SK-N-SH (cell line): ENCODE measurements at regions not wholly inside any gene's neighbourhood (a gene's known extent, or its start where the extent isn't known, plus 50 kb on each side); places are given as distances from the start of the nearest gene placed in this dataset.

ENCODE experiments used
- CTCF ChIA-PET: fragments of 300-600, 350-600 bp; formaldehyde crosslinking; extraction: SDS; loops from one replicate; lab custom pipeline; 2021; lab: Yijun Ruan, JAX
- POLR2A ChIA-PET: fragments of 350-600 bp; sonication (Branson Sonifier 250); formaldehyde crosslinking; extraction: SDS; loops from one replicate; lab custom pipeline; 2020; ENCODE audit warnings: antibody characterized with exemption, inconsistent platforms; lab: Yijun Ruan, JAX
- DNase-seq: peaks from one replicate; pipeline ENCODE4 v3.0.0; 2012
- H2AFZ ChIP-seq: fragments of 200-600 bp; sonication (generic); 2 replicates; pipeline ENCODE4 v1.8.1; 2016; ENCODE audit warnings: antibody characterized with exemption, mild to moderate bottlenecking, low read depth
- H3F3A ChIP-seq: fragments of 200-600 bp; sonication (generic); replicated peaks from 2 replicates; pipeline ENCODE3; 2016; ENCODE audit warnings: antibody characterized with exemption, mild to moderate bottlenecking; ENCODE audit not compliant: insufficient read depth
- H3K27ac ChIP-seq, 2 experiments: fragments of 200-500 bp in 1 of 2; fragments of 200-600 bp in 1 of 2; sonication (Bioruptor generic) in 1 of 2; sonication (generic), shearing (Covaris generic) in 1 of 2; 2 replicates each; pipeline versions ENCODE4 v1.5.1 to v1.6.1; 2014 to 2016; ENCODE audit warnings: low read depth in 2 of 2, inconsistent platforms in 1 of 2, low read length in 1 of 2, mild to moderate bottlenecking in 1 of 2, mixed read lengths in 1 of 2
- H3K27me3 ChIP-seq: fragments of 200-600 bp; sonication (generic), shearing (Covaris generic); 2 replicates; pipeline ENCODE4 v1.6.1; 2016; ENCODE audit warnings: mixed run types; ENCODE audit not compliant: insufficient read depth
- H3K36me3 ChIP-seq, 2 experiments: fragments of 200-500 bp in 1 of 2; fragments of 200-600 bp in 1 of 2; sonication (Bioruptor generic) in 1 of 2; sonication (generic) in 1 of 2; replicated peaks in 1 of 2; 2 replicates each; pipeline versions ENCODE3 to v1.5.1; 2014 to 2016; ENCODE audit warnings: low read length in 1 of 2, mild to moderate bottlenecking in 1 of 2; ENCODE audit not compliant: insufficient read depth in 2 of 2, control insufficient read depth in 1 of 2
- H3K4me1 ChIP-seq, 2 experiments: fragments of 200-500 bp in 1 of 2; fragments of 200-600 bp in 1 of 2; sonication (Bioruptor generic) in 1 of 2; sonication (generic), shearing (Covaris generic) in 1 of 2; 2 replicates each; pipeline versions ENCODE4 v1.5.1 to v1.6.1; 2014 to 2016; ENCODE audit warnings: low read depth in 1 of 2, low read length in 1 of 2, mixed run types in 1 of 2; ENCODE audit not compliant: insufficient read depth in 2 of 2, control insufficient read depth in 1 of 2
- H3K4me2 ChIP-seq: fragments of 200-600 bp; sonication (generic), shearing (Covaris generic); 2 replicates; pipeline ENCODE4 v1.6.1; 2017; ENCODE audit warnings: mixed run types
- H3K4me3 ChIP-seq, 2 experiments: fragments of 200-500 bp in 1 of 2; fragments of 200-600 bp in 1 of 2; sonication (Bioruptor generic) in 1 of 2; sonication (generic), shearing (Covaris generic) in 1 of 2; 2 replicates each; pipeline versions ENCODE4 v1.5.1 to v1.8.1; 2014 to 2016; ENCODE audit warnings: low read depth in 2 of 2, inconsistent platforms in 1 of 2, low read length in 1 of 2, mild to moderate bottlenecking in 1 of 2, mixed read lengths in 1 of 2, moderate library complexity in 1 of 2
- H3K79me2 ChIP-seq: fragments of 200-600 bp; sonication (generic); 2 replicates; pipeline ENCODE4 v1.8.1; 2017; ENCODE audit warnings: mild to moderate bottlenecking; ENCODE audit not compliant: insufficient read depth
- H3K9ac ChIP-seq: fragments of 200-600 bp; sonication (generic); 2 replicates; pipeline ENCODE4 v1.6.1; 2017; ENCODE audit warnings: mixed run types
- H3K9me2 ChIP-seq: fragments of 200-600 bp; sonication (generic); 2 replicates; pipeline ENCODE4 v1.6.1; 2017; ENCODE audit warnings: mixed run types
- H3K9me3 ChIP-seq: fragments of 200-600 bp; sonication (generic); 2 replicates; pipeline ENCODE4 v1.6.1; 2017; ENCODE audit warnings: mixed run types, mild to moderate bottlenecking, moderate library complexity
- H4K20me1 ChIP-seq: fragments of 200-600 bp; sonication (generic); 2 replicates; pipeline ENCODE4 v1.6.1; 2017; ENCODE audit warnings: mild to moderate bottlenecking, mixed run types; ENCODE audit not compliant: insufficient read depth
- CHD2 ChIP-seq: fragments of 150-350 bp; IDR thresholded peaks from 2 replicates; pipeline ENCODE4 v1.6.1; 2018; ENCODE audit warnings: low read length; ENCODE audit not compliant: partially characterized antibody
- EP300 ChIP-seq, 2 experiments: IDR thresholded peaks; 2 replicates each; pipeline versions ENCODE4 v1.4.0 to v1.6.1; 2012; ENCODE audit warnings: borderline replicate concordance in 1 of 2, low read depth in 1 of 2, low read length in 1 of 2
- FOSL2 ChIP-seq: IDR thresholded peaks from 2 replicates; pipeline ENCODE4 v1.4.0; 2012; ENCODE audit warnings: low read depth, mild to moderate bottlenecking, moderate library complexity, borderline replicate concordance
- FOXJ3 ChIP-seq: sonication (generic); formaldehyde crosslinking; IDR thresholded peaks from 2 replicates; pipeline ENCODE4 v1.5.1; 2020; ENCODE audit warnings: mild to moderate bottlenecking, missing genetic modification reagents
- FOXM1 ChIP-seq: IDR thresholded peaks from 2 replicates; pipeline ENCODE4 v1.4.0; 2012; ENCODE audit warnings: low read depth, mild to moderate bottlenecking
- JUND ChIP-seq: IDR thresholded peaks from 2 replicates; pipeline ENCODE4 v1.4.0; 2012
- NRF1 ChIP-seq: IDR thresholded peaks from 2 replicates; pipeline ENCODE4 v1.6.1; 2012; ENCODE audit warnings: low read depth, mild to moderate bottlenecking, low read length
- POLR2AphosphoS5 ChIP-seq: IDR thresholded peaks from 2 replicates; pipeline ENCODE4 v1.6.1; 2012; ENCODE audit warnings: low read depth, low read length
- RAD21 ChIP-seq: IDR thresholded peaks from 2 replicates; pipeline ENCODE4 v1.6.1; 2012; ENCODE audit warnings: mild to moderate bottlenecking, low read length
- RCOR1 ChIP-seq: fragments of 150-350 bp; IDR thresholded peaks from 2 replicates; pipeline ENCODE4 v1.6.1; 2017; ENCODE audit warnings: antibody characterized with exemption, low read length
- RFX5 ChIP-seq: IDR thresholded peaks from 2 replicates; pipeline ENCODE4 v1.6.1; 2012; ENCODE audit warnings: mild to moderate bottlenecking, improper control_type of control experiment, low read length
- RXRA ChIP-seq: IDR thresholded peaks from 2 replicates; pipeline ENCODE4 v1.4.0; 2012; ENCODE audit warnings: low read depth, mild to moderate bottlenecking, borderline replicate concordance
- SIN3A ChIP-seq: IDR thresholded peaks from 2 replicates; pipeline ENCODE4 v1.6.1; 2012; ENCODE audit warnings: low read depth, mild to moderate bottlenecking, low read length, moderate library complexity, borderline replicate concordance
- TCF12 ChIP-seq: IDR thresholded peaks from 2 replicates; pipeline ENCODE4 v1.4.0; 2012
- YY1 ChIP-seq: IDR thresholded peaks from 2 replicates; pipeline ENCODE4 v1.4.0; 2012; ENCODE audit warnings: low read depth, mild to moderate bottlenecking
- WGBS: methylation state at CpG from one replicate; pipeline ENCODE4 v1.1.6; 2017; ENCODE audit warnings: low lambda C conversion rate; 5-methylcytosine and 5-hydroxymethylcytosine counted together
- TF ChIP-seq, protein P1 (sequence below): IDR thresholded peaks from 2 replicates; pipeline ENCODE4; 2012
- TF ChIP-seq, protein P2 (sequence below): fragments of 150-350 bp; IDR thresholded peaks from 2 replicates; pipeline ENCODE4 v1.6.1; 2017; ENCODE audit warnings: antibody characterized with exemption, low read length, low read depth, borderline replicate concordance
- TF ChIP-seq, protein P3 (sequence below): fragments of 200-600 bp; sonication (generic); IDR thresholded peaks from 2 replicates; pipeline ENCODE4 v1.6.1; 2017; ENCODE audit warnings: antibody characterized with exemption, mild to moderate bottlenecking, moderate library complexity

DNA sequence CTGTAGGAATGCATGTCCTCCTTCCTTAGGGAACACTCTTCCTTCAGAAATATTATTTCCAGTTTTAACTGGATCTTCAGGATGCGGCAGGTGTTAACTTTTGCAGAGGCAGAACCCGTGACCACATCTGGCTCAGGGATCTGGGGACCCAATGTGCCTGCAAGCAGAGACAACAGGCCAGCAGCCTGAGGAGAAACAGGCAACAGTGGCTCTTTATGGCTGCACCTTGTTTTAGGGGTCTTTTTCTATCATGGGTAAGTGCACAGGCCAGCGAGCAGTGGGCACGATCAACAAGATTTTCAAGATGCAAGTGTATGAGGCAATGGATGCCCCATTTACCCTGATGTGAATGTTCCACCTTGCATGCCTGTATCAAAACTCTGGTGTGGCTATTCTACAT, 497.5 kb upstream of the KLF6 start (continued):
- TF ChIP-seq, protein P1, sequence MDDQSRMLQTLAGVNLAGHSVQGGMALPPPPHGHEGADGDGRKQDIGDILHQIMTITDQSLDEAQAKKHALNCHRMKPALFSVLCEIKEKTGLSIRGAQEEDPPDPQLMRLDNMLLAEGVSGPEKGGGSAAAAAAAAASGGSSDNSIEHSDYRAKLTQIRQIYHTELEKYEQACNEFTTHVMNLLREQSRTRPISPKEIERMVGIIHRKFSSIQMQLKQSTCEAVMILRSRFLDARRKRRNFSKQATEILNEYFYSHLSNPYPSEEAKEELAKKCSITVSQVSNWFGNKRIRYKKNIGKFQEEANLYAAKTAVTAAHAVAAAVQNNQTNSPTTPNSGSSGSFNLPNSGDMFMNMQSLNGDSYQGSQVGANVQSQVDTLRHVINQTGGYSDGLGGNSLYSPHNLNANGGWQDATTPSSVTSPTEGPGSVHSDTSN: no peak
- no peak for TF ChIP-seq RFX5
- TF ChIP-seq RXRA: no peak
- no peak for TF ChIP-seq CHD2
- no peak for TF ChIP-seq EP300 (IDR thresholded peaks at IDR 0.05; ENCODE audit: borderline replicate concordance in 1 of 2, low read depth in 1 of 2, low read length in 1 of 2)

DNA sequence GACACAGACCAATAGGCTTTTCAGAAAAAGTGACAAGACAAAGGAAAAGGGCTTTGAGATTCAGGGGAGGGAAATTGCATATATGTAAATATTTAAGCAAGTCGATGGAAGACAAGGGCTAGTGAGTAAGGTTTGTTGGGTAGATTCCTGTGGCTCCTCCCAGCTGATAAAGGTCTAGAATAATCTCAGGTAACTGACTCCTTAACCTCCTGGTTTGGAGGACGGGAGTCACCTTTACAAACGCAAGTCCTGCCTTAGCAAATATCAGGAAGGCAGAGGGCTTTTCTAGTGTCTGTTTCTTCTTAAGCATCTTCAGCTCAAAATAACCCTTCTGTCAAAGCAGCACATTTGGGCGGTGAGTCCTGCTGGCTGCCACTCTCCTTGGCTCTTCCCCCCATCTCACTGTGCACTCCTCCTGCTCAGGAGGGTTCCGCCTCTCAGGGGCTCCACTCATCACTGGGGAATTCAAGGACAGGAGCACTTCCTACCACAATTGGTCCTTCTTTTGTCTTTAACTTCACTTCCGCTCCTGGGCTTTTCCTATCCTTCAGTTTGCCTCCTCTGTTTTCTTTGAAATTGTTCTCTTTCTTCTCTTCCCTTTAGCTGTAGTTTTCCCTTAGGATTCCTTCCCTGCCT, 496.3 kb upstream of the KLF6 start:
- TF ChIP-seq, protein P2, sequence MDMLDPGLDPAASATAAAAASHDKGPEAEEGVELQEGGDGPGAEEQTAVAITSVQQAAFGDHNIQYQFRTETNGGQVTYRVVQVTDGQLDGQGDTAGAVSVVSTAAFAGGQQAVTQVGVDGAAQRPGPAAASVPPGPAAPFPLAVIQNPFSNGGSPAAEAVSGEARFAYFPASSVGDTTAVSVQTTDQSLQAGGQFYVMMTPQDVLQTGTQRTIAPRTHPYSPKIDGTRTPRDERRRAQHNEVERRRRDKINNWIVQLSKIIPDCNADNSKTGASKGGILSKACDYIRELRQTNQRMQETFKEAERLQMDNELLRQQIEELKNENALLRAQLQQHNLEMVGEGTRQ: no peak
- TF ChIP-seq JUND: 0 out of 2 replicates have a peak, but pooled peaks have one; percentile 12
- Histone ChIP-seq H3K4me3 (no peak overlapping the region), H3K27me3 (no peaks in the 10 kb centered on the region), H3K27ac (peak overlapping the region; percentile 43 to 88), H2AFZ (peak overlapping the region; percentile 76), H3K79me2 (no peaks in the 10 kb centered on the region), H4K20me1 (no peaks in the 10 kb centered on the region), H3K4me2 (peak overlapping the region; percentile 64), H3K9me3 (no peaks in the 10 kb centered on the region), H3K9me2 (no peaks in the 10 kb centered on the region), H3K36me3 (no peaks in the 10 kb centered on the region), H3F3A (peaks cover 12% of the 10 kb centered on the region), H3K4me1 (peaks cover 4 to 19% of the 10 kb centered on the region in 2 experiments; a peak in 3 of 4 replicates), H3K9ac (no peak overlapping the region; the same call in 1 of the 2 replicates)
- ChIA-PET POLR2A (no interaction called here), CTCF (no interaction called here)
- no peak for DNase-seq
- 83% methylated on average over 6 of the region's 6 CpGs for WGBS

DNA sequence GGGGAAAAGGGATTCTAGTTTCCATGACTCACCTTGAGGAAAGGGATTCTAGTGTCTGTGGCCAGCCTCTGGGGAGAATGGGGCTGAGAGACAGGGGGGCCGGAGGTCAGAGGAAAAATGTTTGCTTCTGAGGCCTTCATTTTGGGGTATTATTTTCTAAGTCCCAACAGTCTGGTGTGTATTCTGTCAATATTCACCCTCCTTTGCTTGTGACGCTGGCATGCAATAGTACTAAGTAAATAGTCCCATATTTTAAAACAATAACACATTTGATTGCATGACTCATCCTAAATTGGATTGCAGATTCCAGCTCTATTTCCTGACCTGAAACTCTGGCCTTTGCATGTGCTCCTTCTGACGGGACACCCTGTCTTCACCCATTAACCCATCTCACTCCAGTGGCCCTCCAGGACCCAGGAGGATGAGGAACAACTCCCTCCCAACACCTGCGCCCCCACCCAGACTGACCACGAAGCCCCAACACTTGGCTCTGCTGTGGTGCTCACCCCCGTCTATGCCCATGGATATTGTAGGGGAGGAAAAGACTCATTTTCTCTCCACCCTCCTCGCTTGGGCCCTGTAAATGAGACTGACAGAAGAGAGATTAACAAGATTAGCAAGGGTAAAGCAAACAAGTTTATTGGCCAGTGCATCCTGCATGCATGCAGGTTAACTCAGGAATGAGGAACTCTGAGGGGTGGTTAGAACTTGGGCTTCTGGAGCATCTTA, 495.6 kb upstream of the KLF6 start:
- peaks cover 4 to 19% of the 10 kb centered on the region in 2 experiments; a peak in 3 of 4 replicates for H3K4me1 ChIP-seq
- H2AFZ ChIP-seq: peak overlapping the region; percentile 22; the same call in 1 of the 2 replicates
- DNase-seq: no peak
- H3F3A ChIP-seq: peaks cover 12% of the 10 kb centered on the region
- POLR2A ChIA-PET: no interaction called here
- 44% methylated on average over 7 of the region's 7 CpGs for WGBS
- no peak overlapping the region for H3K4me3 ChIP-seq
- CTCF ChIA-PET: no interaction called here
- H3K27me3 ChIP-seq: no peaks in the 10 kb centered on the region
- peak overlapping the region; percentile 43 to 88 for H3K27ac ChIP-seq
- H3K79me2 ChIP-seq: no peaks in the 10 kb centered on the region
- H3K4me2 ChIP-seq: peak overlapping the region; percentile 64
- no peaks in the 10 kb centered on the region for H4K20me1 ChIP-seq
- H3K9ac ChIP-seq: peak overlapping the region; percentile 20; the same call in 1 of the 2 replicates
- H3K9me2 ChIP-seq: no peaks in the 10 kb centered on the region
- no peaks in the 10 kb centered on the region for H3K9me3 ChIP-seq
- H3K36me3 ChIP-seq: no peaks in the 10 kb centered on the region
- TF ChIP-seq POLR2AphosphoS5 (peak; percentile 17; the same call in 1 of the 2 replicates), SIN3A (0 out of 2 replicates have a peak, but pooled peaks have one; percentile 26), FOXJ3 (CRISPR knock-in tag) (no peak), JUND (peak; percentile 71), RAD21 (no peak), FOXM1 (no peak), CHD2 (no peak), RCOR1 (no peak), FOSL2 (peak; percentile 66; the same call in 1 of the 2 replicates), TCF12 (peak; percentile 74), YY1 (no peak), NRF1 (no peak)
- TF ChIP-seq, protein P3, sequence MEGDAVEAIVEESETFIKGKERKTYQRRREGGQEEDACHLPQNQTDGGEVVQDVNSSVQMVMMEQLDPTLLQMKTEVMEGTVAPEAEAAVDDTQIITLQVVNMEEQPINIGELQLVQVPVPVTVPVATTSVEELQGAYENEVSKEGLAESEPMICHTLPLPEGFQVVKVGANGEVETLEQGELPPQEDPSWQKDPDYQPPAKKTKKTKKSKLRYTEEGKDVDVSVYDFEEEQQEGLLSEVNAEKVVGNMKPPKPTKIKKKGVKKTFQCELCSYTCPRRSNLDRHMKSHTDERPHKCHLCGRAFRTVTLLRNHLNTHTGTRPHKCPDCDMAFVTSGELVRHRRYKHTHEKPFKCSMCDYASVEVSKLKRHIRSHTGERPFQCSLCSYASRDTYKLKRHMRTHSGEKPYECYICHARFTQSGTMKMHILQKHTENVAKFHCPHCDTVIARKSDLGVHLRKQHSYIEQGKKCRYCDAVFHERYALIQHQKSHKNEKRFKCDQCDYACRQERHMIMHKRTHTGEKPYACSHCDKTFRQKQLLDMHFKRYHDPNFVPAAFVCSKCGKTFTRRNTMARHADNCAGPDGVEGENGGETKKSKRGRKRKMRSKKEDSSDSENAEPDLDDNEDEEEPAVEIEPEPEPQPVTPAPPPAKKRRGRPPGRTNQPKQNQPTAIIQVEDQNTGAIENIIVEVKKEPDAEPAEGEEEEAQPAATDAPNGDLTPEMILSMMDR: no peak
- TF ChIP-seq, protein P1: peak; percentile 33; the same call in 1 of the 2 replicates
- TF ChIP-seq, protein P2: no peak
